ENCODE measurements at regions not wholly inside any gene's neighbourhood (a gene's known extent, or its start where the extent isn't known, plus 50 kb on each side); places are given as distances from the start of the nearest gene placed in this dataset.

DNA sequence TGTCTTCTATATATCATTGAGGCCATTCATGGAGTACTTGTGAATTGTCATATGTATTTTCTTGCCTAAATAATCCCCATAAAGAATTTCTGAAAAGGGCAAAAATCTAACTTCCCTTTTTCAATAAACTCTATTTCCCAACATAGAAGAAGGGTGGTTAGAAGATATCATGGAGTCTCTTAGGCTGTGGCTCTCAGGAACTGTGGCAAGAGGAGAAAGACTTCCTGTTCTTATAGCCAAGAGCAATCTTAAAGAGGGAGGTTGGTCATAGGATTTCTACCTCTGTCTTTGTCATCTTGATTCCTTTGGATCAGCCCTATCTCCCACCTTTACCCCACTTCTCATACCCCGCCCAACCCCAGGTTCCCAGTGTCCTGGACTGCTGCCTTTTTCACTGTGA is 175.8 kb downstream of the TYW3 start:
- Mint-ChIP-seq H3K36me3 (ENCODE audit: insufficient read depth, unreplicated experiment) (no peaks in the 10 kb centered on the region), H3K9me3 (ENCODE audit: low read depth, unreplicated experiment) (no peaks in the 10 kb centered on the region), H3K27ac (ENCODE audit: unreplicated experiment) (no peak overlapping the region), H3K27me3 (ENCODE audit: unreplicated experiment) (no peaks in the 10 kb centered on the region), H3K4me3 (ENCODE audit: low read depth, unreplicated experiment) (no peak overlapping the region), H3K4me1 (ENCODE audit: low read depth, unreplicated experiment) (no peaks in the 10 kb centered on the region)
- CTCF ChIA-PET = no interaction called here
- DNase-seq = no peak
- BruUV-seq (replicated peaks) = no TSS peak
- TF ChIP-seq, protein P1, sequence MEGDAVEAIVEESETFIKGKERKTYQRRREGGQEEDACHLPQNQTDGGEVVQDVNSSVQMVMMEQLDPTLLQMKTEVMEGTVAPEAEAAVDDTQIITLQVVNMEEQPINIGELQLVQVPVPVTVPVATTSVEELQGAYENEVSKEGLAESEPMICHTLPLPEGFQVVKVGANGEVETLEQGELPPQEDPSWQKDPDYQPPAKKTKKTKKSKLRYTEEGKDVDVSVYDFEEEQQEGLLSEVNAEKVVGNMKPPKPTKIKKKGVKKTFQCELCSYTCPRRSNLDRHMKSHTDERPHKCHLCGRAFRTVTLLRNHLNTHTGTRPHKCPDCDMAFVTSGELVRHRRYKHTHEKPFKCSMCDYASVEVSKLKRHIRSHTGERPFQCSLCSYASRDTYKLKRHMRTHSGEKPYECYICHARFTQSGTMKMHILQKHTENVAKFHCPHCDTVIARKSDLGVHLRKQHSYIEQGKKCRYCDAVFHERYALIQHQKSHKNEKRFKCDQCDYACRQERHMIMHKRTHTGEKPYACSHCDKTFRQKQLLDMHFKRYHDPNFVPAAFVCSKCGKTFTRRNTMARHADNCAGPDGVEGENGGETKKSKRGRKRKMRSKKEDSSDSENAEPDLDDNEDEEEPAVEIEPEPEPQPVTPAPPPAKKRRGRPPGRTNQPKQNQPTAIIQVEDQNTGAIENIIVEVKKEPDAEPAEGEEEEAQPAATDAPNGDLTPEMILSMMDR (IDR thresholded peaks at IDR 0.05; ENCODE audit: unreplicated experiment) = no peak
- intact Hi-C loops (cut with micrococcal nuclease; ENCODE audit: unreplicated experiment) = no loop called here

DNA sequence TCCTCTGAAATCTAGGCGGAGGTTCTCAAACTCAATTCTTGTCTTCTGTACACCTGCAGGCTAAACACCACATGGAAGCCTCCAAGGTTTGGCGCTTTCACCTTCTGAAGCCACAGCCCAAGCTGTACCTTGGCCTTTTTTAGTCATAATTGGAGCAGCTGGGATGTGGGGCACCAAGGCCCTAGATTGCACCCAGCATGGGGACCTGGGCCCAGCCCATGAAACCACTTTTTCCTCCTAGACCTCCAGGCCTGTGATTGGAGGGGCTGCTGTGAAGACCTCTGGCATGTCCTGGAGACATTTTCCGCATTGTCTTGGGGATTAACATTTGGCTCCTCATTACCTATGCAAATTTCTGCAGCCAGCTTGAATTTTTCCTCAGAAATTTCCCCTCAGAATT is 181.0 kb downstream of the TYW3 start:
- no peak for DNase-seq
- peaks cover 12% of the 10 kb centered on the region for H3K27me3 Mint-ChIP-seq (ENCODE audit: unreplicated experiment)
- H3K4me3 Mint-ChIP-seq (ENCODE audit: low read depth, unreplicated experiment) = no peak overlapping the region
- no peaks in the 10 kb centered on the region for H3K4me1 Mint-ChIP-seq (ENCODE audit: low read depth, unreplicated experiment)
- BruUV-seq (replicated peaks) = no TSS peak
- H3K27ac Mint-ChIP-seq (ENCODE audit: unreplicated experiment) = no peak overlapping the region
- H3K9me3 Mint-ChIP-seq (ENCODE audit: low read depth, unreplicated experiment) = peaks cover 13% of the 10 kb centered on the region
- no peaks in the 10 kb centered on the region for H3K36me3 Mint-ChIP-seq (ENCODE audit: insufficient read depth, unreplicated experiment)
- TF ChIP-seq, protein P1 (IDR thresholded peaks at IDR 0.05; ENCODE audit: unreplicated experiment) = no peak
- CTCF ChIA-PET = no interaction called here
- intact Hi-C loops (cut with micrococcal nuclease; ENCODE audit: unreplicated experiment) = no loop called here

DNA sequence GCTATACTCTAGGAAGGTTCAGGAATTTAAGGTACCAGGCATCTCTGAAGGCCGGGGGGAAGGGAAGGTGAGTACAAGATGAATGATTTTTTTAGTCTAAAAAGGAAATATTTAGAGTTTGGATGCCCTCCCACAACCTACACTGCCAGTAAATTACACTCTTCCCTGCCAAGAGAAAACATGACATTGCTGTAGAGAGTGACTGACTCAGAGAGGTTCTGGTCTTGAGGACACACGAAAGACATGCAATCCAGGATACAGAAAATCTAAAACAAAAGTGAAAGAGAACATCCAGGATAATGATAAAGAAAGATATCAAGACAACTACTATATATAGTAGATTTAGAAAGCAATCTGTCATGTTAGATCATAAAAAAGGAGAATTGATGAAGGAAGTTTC is 200.5 kb downstream of the TYW3 start:
- no peak for DNase-seq
- BruUV-seq (replicated peaks) = no TSS peak
- H3K4me3 Mint-ChIP-seq (ENCODE audit: low read depth, unreplicated experiment) = no peak overlapping the region
- intact Hi-C loops (cut with micrococcal nuclease; ENCODE audit: unreplicated experiment) = no loop called here
- H3K27ac Mint-ChIP-seq (ENCODE audit: unreplicated experiment) = no peak overlapping the region
- H3K4me1 Mint-ChIP-seq (ENCODE audit: low read depth, unreplicated experiment) = no peaks in the 10 kb centered on the region
- CTCF ChIA-PET = no interaction called here
- peaks cover 4% of the 10 kb centered on the region for H3K9me3 Mint-ChIP-seq (ENCODE audit: low read depth, unreplicated experiment)
- no peaks in the 10 kb centered on the region for H3K36me3 Mint-ChIP-seq (ENCODE audit: insufficient read depth, unreplicated experiment)
- TF ChIP-seq, protein P1 (IDR thresholded peaks at IDR 0.05; ENCODE audit: unreplicated experiment) = no peak
- H3K27me3 Mint-ChIP-seq (ENCODE audit: unreplicated experiment) = no peaks in the 10 kb centered on the region

GRCh38 chr1:74935446-74935845 is 198.7 kb upstream of the LHX8 start:
- Mint-ChIP-seq H3K4me1 (ENCODE audit: low read depth, unreplicated experiment) (no peaks in the 10 kb centered on the region), H3K27ac (ENCODE audit: unreplicated experiment) (no peak overlapping the region), H3K9me3 (ENCODE audit: low read depth, unreplicated experiment) (no peaks in the 10 kb centered on the region), H3K4me3 (ENCODE audit: low read depth, unreplicated experiment) (no peak overlapping the region), H3K36me3 (ENCODE audit: insufficient read depth, unreplicated experiment) (no peaks in the 10 kb centered on the region), H3K27me3 (ENCODE audit: unreplicated experiment) (no peaks in the 10 kb centered on the region)
- CTCF ChIA-PET = no interaction called here
- DNase-seq = no peak
- intact Hi-C loops (cut with micrococcal nuclease; ENCODE audit: unreplicated experiment) = no loop called here
- TF ChIP-seq, protein P1 (IDR thresholded peaks at IDR 0.05; ENCODE audit: unreplicated experiment) = no peak
- BruUV-seq (replicated peaks) = no TSS peak

GRCh38 chr1:74937176-74937575 is 197.0 kb upstream of the LHX8 start:
- Mint-ChIP-seq H3K4me1 (ENCODE audit: low read depth, unreplicated experiment) (no peaks in the 10 kb centered on the region), H3K9me3 (ENCODE audit: low read depth, unreplicated experiment) (no peaks in the 10 kb centered on the region), H3K4me3 (ENCODE audit: low read depth, unreplicated experiment) (no peak overlapping the region), H3K27ac (ENCODE audit: unreplicated experiment) (no peak overlapping the region), H3K27me3 (ENCODE audit: unreplicated experiment) (no peaks in the 10 kb centered on the region), H3K36me3 (ENCODE audit: insufficient read depth, unreplicated experiment) (no peaks in the 10 kb centered on the region)
- intact Hi-C loops (cut with micrococcal nuclease; ENCODE audit: unreplicated experiment) = no loop called here
- no TSS peak for BruUV-seq (replicated peaks)
- CTCF ChIA-PET = no interaction called here
- TF ChIP-seq, protein P1 (IDR thresholded peaks at IDR 0.05; ENCODE audit: unreplicated experiment) = no peak
- no peak for DNase-seq
